GM23338 (cell line): ENCODE measurements at regions not wholly inside any gene's neighbourhood (a gene's known extent, or its start where the extent isn't known, plus 50 kb on each side); places are given as distances from the start of the nearest gene placed in this dataset.

Source experiments
- ATAC-seq: fragments of 200-7000 bp; cut with Tn5 transposase; 3 replicates; pipeline ENCODE4 v1.9.1; 2020
- DNase-seq: peaks from one replicate; pipeline ENCODE4 v3.0.0-alpha.2; 2015; ENCODE audit warnings: low spot score
- H2AFZ ChIP-seq: fragments of 200-600 bp; sonication (generic); 2 replicates; pipeline ENCODE4 v1.8.0; 2016; ENCODE audit warnings: antibody characterized with exemption, mild to moderate bottlenecking, moderate library complexity
- H3F3A ChIP-seq: fragments of 200-600 bp; sonication (generic); replicated peaks from 2 replicates; pipeline ENCODE4 v1.8.0; 2017; ENCODE audit warnings: antibody characterized with exemption, mixed run types, low read depth
- H3K27ac ChIP-seq: fragments of 200-600 bp; sonication (generic); 2 replicates; pipeline ENCODE4 v1.6.1; 2016; ENCODE audit warnings: low read depth
- H3K27me3 ChIP-seq: fragments of 200-600 bp; sonication (generic); 2 replicates; pipeline ENCODE4 v1.8.0; 2016; ENCODE audit warnings: mild to moderate bottlenecking, mixed run types, moderate library complexity; ENCODE audit not compliant: insufficient read depth
- H3K36me3 ChIP-seq: fragments of 200-600 bp; sonication (generic); 2 replicates; pipeline ENCODE4 v1.8.0; 2016; ENCODE audit warnings: mild to moderate bottlenecking; ENCODE audit not compliant: insufficient read depth
- H3K4me1 ChIP-seq: fragments of 200-600 bp; sonication (generic); 2 replicates; pipeline ENCODE4 v1.8.0; 2016; ENCODE audit warnings: mild to moderate bottlenecking, moderate library complexity; ENCODE audit not compliant: insufficient read depth
- H3K4me2 ChIP-seq: fragments of 200-600 bp; sonication (generic); 2 replicates; pipeline ENCODE4 v1.7.1; 2017; ENCODE audit warnings: mixed run types
- H3K4me3 ChIP-seq: fragments of 200-600 bp; sonication (generic); 2 replicates; pipeline ENCODE4 v1.6.1; 2016; ENCODE audit warnings: mixed run types
- H3K79me2 ChIP-seq: fragments of 200-600 bp; sonication (generic); replicated peaks from 2 replicates; pipeline ENCODE4 v1.8.0; 2017; ENCODE audit warnings: mild to moderate bottlenecking; ENCODE audit not compliant: insufficient read depth
- H3K9me2 ChIP-seq: fragments of 200-600 bp; sonication (generic); 2 replicates; pipeline ENCODE4 v1.8.0; 2017; ENCODE audit not compliant: insufficient read depth
- H4K20me1 ChIP-seq: fragments of 200-600 bp; sonication (generic); replicated peaks from 2 replicates; pipeline ENCODE4 v1.8.0; 2017; ENCODE audit warnings: mild to moderate bottlenecking; ENCODE audit not compliant: insufficient read depth
- H3K27ac Mint-ChIP-seq: 2 replicates; pipeline ENCODE4 v1.8.0; 2020; ENCODE audit warnings: inconsistent platforms, mild to moderate bottlenecking, moderate library complexity, mixed read lengths
- H3K27me3 Mint-ChIP-seq: 3 replicates; pipeline ENCODE4 v1.8.0; 2022; ENCODE audit warnings: low read depth, mild to moderate bottlenecking, moderate library complexity, mixed read lengths, inconsistent platforms; ENCODE audit not compliant: insufficient read depth, poor library complexity
- H3K36me3 Mint-ChIP-seq: 3 replicates; pipeline ENCODE4 v1.8.0; 2021; ENCODE audit warnings: low read depth, mild to moderate bottlenecking, inconsistent platforms, moderate library complexity, mixed read lengths
- H3K4me1 Mint-ChIP-seq: 3 replicates; pipeline ENCODE4 v1.8.0; 2020; ENCODE audit warnings: mild to moderate bottlenecking, inconsistent platforms, mixed read lengths
- H3K4me3 Mint-ChIP-seq: 3 replicates; pipeline ENCODE4 v1.8.0; 2021; ENCODE audit warnings: moderate library complexity, mild to moderate bottlenecking, inconsistent platforms, mixed read lengths
- H3K9me3 Mint-ChIP-seq: 3 replicates; pipeline ENCODE4 v1.8.0; 2020; ENCODE audit warnings: moderate library complexity, mild to moderate bottlenecking, inconsistent platforms, mixed read lengths
- ETS1 ChIP-seq: IDR thresholded peaks from 2 replicates; pipeline ENCODE4 v1.6.1; 2016; ENCODE audit warnings: antibody characterized with exemption
- EZH2 ChIP-seq: fragments of 200-600 bp; sonication (generic); IDR thresholded peaks from one replicate; pipeline ENCODE4 v1.8.0; 2017; ENCODE audit warnings: antibody characterized with exemption, mild to moderate bottlenecking, low read depth; ENCODE audit not compliant: unreplicated experiment
- JUNB ChIP-seq: IDR thresholded peaks from one replicate; pipeline ENCODE4 v1.6.1; 2016; ENCODE audit warnings: antibody characterized with exemption; ENCODE audit not compliant: unreplicated experiment
- ZNF114 ChIP-seq: fragments of 250-450 bp; sonication (Bioruptor Pico); IDR thresholded peaks from 2 replicates; pipeline ENCODE4 v1.5.0; 2020; ENCODE audit warnings: mild to moderate bottlenecking, moderate library complexity
- TF ChIP-seq, protein P1 (sequence below), 2 experiments: fragments of 200-600 bp in 1 of 2; sonication (generic) in 1 of 2; conservative IDR thresholded peaks; 2 replicates each; pipeline versions ENCODE4 v1.5.1 to v1.6.1; 2016 to 2017; ENCODE audit warnings: antibody characterized with exemption in 2 of 2, low read depth in 2 of 2, mild to moderate bottlenecking in 2 of 2, moderate library complexity in 1 of 2
- TF ChIP-seq, protein P2 (sequence below): fragments of 250-450 bp; sonication (Bioruptor Pico); IDR thresholded peaks from 2 replicates; pipeline ENCODE4 v1.5.0; 2020; ENCODE audit warnings: mild to moderate bottlenecking, moderate library complexity

DNA sequence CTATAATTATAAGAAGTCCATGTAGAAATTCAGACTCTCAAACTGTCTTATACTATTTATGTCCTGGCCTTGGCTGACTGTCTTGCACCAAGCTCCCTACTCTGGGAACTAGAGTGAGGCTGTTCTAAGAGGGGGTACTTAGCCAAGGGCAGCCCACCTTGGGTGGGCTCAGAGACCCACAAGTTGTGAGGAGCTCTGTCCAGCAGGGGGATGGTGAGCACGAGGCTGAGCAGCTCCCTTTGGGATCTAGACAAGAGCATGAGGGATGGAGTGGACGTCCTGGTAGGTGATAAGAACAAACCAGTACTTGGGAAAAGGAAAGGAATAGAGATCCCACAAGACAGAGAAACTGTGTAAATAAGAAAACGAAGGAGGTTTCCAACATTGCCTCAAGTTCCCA, 127.1 kb upstream of the SLC44A3 start:
- ATAC-seq = peak; percentile 27; the same call in 2 of the 3 replicates
- no peaks in the 10 kb centered on the region for H3K36me3 ChIP-seq
- H3K27me3 Mint-ChIP-seq = no peaks in the 10 kb centered on the region
- no peaks in the 10 kb centered on the region; the same call in 1 of the 2 replicates for H3F3A ChIP-seq
- no peak overlapping the region for H3K27ac Mint-ChIP-seq
- no peak overlapping the region for H3K4me3 ChIP-seq
- no peak for TF ChIP-seq JUNB
- TF ChIP-seq, protein P1, sequence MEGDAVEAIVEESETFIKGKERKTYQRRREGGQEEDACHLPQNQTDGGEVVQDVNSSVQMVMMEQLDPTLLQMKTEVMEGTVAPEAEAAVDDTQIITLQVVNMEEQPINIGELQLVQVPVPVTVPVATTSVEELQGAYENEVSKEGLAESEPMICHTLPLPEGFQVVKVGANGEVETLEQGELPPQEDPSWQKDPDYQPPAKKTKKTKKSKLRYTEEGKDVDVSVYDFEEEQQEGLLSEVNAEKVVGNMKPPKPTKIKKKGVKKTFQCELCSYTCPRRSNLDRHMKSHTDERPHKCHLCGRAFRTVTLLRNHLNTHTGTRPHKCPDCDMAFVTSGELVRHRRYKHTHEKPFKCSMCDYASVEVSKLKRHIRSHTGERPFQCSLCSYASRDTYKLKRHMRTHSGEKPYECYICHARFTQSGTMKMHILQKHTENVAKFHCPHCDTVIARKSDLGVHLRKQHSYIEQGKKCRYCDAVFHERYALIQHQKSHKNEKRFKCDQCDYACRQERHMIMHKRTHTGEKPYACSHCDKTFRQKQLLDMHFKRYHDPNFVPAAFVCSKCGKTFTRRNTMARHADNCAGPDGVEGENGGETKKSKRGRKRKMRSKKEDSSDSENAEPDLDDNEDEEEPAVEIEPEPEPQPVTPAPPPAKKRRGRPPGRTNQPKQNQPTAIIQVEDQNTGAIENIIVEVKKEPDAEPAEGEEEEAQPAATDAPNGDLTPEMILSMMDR (conservative IDR thresholded peaks at IDR 0.05; ENCODE audit: low read depth in 2 of 2) = peak; percentile 57 to 62
- DNase-seq = peak; percentile 58
- peaks cover 17% of the 10 kb centered on the region for H3K9me3 Mint-ChIP-seq
- H3K36me3 Mint-ChIP-seq = peaks cover 13% of the 10 kb centered on the region
- H3K4me1 ChIP-seq = peaks cover 17% of the 10 kb centered on the region
- H3K4me1 Mint-ChIP-seq = peaks cover 19% of the 10 kb centered on the region
- no peak overlapping the region for H2AFZ ChIP-seq
- no peaks in the 10 kb centered on the region for H3K9me2 ChIP-seq
- no peaks in the 10 kb centered on the region for H3K79me2 ChIP-seq
- no peaks in the 10 kb centered on the region for H4K20me1 ChIP-seq
- no peak overlapping the region for H3K27ac ChIP-seq
- H3K4me3 Mint-ChIP-seq = no peak overlapping the region
- no peak overlapping the region for H3K4me2 ChIP-seq
- no peaks in the 10 kb centered on the region for H3K27me3 ChIP-seq

- Mint-ChIP-seq H3K4me1 (peaks cover 31% of the 10 kb centered on the region), H3K4me3 (no peak overlapping the region; the same call in 2 of the 3 replicates), H3K9me3 (peaks cover 34% of the 10 kb centered on the region), H3K27ac (peak overlapping the region; percentile 78; the same call in 1 of the 2 replicates), H3K27me3 (no peaks in the 10 kb centered on the region), H3K36me3 (peaks cover 30% of the 10 kb centered on the region)
- Histone ChIP-seq H3K36me3 (no peaks in the 10 kb centered on the region), H3K9me2 (no peaks in the 10 kb centered on the region), H3K4me1 (peaks cover 17% of the 10 kb centered on the region), H3K4me3 (no peak overlapping the region; the same call in 1 of the 2 replicates), H2AFZ (no peak overlapping the region), H3F3A (no peaks in the 10 kb centered on the region; the same call in 1 of the 2 replicates), H3K4me2 (peak overlapping the region; percentile 11), H3K79me2 (no peaks in the 10 kb centered on the region), H4K20me1 (no peaks in the 10 kb centered on the region), H3K27ac (peak overlapping the region; percentile 87), H3K27me3 (no peaks in the 10 kb centered on the region)
- peak; percentile 98 for ATAC-seq
- no peak for TF ChIP-seq EZH2
- TF ChIP-seq, protein P2, sequence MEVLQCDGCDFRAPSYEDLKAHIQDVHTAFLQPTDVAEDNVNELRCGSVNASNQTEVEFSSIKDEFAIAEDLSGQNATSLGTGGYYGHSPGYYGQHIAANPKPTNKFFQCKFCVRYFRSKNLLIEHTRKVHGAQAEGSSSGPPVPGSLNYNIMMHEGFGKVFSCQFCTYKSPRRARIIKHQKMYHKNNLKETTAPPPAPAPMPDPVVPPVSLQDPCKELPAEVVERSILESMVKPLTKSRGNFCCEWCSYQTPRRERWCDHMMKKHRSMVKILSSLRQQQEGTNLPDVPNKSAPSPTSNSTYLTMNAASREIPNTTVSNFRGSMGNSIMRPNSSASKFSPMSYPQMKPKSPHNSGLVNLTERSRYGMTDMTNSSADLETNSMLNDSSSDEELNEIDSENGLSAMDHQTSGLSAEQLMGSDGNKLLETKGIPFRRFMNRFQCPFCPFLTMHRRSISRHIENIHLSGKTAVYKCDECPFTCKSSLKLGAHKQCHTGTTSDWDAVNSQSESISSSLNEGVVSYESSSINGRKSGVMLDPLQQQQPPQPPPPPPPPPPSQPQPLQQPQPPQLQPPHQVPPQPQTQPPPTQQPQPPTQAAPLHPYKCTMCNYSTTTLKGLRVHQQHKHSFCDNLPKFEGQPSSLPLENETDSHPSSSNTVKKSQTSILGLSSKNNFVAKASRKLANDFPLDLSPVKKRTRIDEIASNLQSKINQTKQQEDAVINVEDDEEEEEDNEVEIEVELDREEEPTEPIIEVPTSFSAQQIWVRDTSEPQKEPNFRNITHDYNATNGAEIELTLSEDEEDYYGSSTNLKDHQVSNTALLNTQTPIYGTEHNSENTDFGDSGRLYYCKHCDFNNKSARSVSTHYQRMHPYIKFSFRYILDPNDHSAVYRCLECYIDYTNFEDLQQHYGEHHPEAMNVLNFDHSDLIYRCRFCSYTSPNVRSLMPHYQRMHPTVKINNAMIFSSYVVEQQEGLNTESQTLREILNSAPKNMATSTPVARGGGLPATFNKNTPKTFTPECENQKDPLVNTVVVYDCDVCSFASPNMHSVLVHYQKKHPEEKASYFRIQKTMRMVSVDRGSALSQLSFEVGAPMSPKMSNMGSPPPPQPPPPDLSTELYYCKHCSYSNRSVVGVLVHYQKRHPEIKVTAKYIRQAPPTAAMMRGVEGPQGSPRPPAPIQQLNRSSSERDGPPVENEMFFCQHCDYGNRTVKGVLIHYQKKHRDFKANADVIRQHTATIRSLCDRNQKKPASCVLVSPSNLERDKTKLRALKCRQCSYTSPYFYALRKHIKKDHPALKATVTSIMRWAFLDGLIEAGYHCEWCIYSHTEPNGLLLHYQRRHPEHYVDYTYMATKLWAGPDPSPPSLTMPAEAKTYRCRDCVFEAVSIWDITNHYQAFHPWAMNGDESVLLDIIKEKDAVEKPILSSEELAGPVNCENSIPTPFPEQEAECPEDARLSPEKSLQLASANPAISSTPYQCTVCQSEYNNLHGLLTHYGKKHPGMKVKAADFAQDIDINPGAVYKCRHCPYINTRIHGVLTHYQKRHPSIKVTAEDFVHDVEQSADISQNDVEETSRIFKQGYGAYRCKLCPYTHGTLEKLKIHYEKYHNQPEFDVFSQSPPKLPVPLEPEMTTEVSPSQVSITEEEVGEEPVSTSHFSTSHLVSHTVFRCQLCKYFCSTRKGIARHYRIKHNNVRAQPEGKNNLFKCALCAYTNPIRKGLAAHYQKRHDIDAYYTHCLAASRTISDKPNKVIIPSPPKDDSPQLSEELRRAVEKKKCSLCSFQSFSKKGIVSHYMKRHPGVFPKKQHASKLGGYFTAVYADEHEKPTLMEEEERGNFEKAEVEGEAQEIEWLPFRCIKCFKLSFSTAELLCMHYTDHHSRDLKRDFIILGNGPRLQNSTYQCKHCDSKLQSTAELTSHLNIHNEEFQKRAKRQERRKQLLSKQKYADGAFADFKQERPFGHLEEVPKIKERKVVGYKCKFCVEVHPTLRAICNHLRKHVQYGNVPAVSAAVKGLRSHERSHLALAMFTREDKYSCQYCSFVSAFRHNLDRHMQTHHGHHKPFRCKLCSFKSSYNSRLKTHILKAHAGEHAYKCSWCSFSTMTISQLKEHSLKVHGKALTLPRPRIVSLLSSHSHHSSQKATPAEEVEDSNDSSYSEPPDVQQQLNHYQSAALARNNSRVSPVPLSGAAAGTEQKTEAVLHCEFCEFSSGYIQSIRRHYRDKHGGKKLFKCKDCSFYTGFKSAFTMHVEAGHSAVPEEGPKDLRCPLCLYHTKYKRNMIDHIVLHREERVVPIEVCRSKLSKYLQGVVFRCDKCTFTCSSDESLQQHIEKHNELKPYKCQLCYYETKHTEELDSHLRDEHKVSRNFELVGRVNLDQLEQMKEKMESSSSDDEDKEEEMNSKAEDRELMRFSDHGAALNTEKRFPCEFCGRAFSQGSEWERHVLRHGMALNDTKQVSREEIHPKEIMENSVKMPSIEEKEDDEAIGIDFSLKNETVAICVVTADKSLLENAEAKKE (CRISPR knock-in tag) = peak; percentile 100
- TF ChIP-seq, protein P1 (conservative IDR thresholded peaks at IDR 0.05; ENCODE audit: low read depth in 2 of 2) = no peak
- 0 out of 2 replicates have a peak, but pooled peaks have one; percentile 65 for TF ChIP-seq ETS1
- TF ChIP-seq ZNF114 = peak; percentile 91; the same call in 1 of the 2 replicates
- DNase-seq = peak; percentile 97
Observed at GRCh38 chr1:94688646-94689045, 131.5 kb upstream of the SLC44A3 start.
